Testis (tissue), 2 donors: ENCODE measurements at regions not wholly inside any gene's neighbourhood (a gene's known extent, or its start where the extent isn't known, plus 50 kb on each side); places are given as distances from the start of the nearest gene placed in this dataset.
A peak's percentile ranks its signal among the peaks of the same experiment; 100 is the strongest.
"Not testable (repeated sequence)": the region's sequence is repeated elsewhere in the genome, so short reads cannot be mapped to it uniquely, and the experiment has no call there.

Experiments
- DNase-seq: peaks from one replicate; pipeline ENCODE4 v3.0.0-alpha.2; 2019
- H3K27ac ChIP-seq, 2 donors: fragments of 200-600 bp; sonication (generic); one replicate each; pipeline ENCODE4 v1.5.1; 2019
- H3K27me3 ChIP-seq: fragments of 200-600 bp; sonication (generic); one replicate; pipeline ENCODE4 v1.5.1; 2019
- H3K36me3 ChIP-seq: fragments of 200-600 bp; sonication (generic); one replicate; pipeline ENCODE4 v1.5.1; 2017; ENCODE audit warnings: low read depth; ENCODE audit errors: missing control alignments
- H3K4me1 ChIP-seq: fragments of 200-600 bp; sonication (generic); one replicate; pipeline ENCODE4 v1.5.1; 2019
- H3K4me3 ChIP-seq, 2 donors: fragments of 200-600 bp; sonication (generic); one replicate each; pipeline ENCODE4 v1.5.1; 2017 to 2019
- H3K9me3 ChIP-seq: fragments of 200-600 bp; sonication (generic); one replicate; pipeline ENCODE4 v1.5.1; 2017
- CTCF ChIP-seq, 3 experiments: fragments of 450-650 bp in 2 of 3; fragments of 200-600 bp in 1 of 3; sonication (generic) in 1 of 3; IDR thresholded peaks; one replicate each; pipeline ENCODE4 v1.5.1; 2016 to 2019; ENCODE audit warnings: antibody characterized with exemption in 3 of 3, mild to moderate bottlenecking in 2 of 3, moderate library complexity in 1 of 3
- POLR2A ChIP-seq: fragments of 450-650 bp; IDR thresholded peaks from one replicate; pipeline ENCODE4 v1.6.1; 2017; ENCODE audit warnings: antibody characterized with exemption, mild to moderate bottlenecking, moderate library complexity
- WGBS, 2 donors: methylation state at CpG; one replicate each; pipeline ENCODE4 v1.1.5; 2018; 5-methylcytosine and 5-hydroxymethylcytosine counted together
- intact Hi-C: fragments of 100-400 bp; cut with DNase I; formaldehyde crosslinking; loops from one replicate; pipeline ENCODE4 v1.15.1; 2023; ENCODE audit warnings: low total_unique reads

DNA sequence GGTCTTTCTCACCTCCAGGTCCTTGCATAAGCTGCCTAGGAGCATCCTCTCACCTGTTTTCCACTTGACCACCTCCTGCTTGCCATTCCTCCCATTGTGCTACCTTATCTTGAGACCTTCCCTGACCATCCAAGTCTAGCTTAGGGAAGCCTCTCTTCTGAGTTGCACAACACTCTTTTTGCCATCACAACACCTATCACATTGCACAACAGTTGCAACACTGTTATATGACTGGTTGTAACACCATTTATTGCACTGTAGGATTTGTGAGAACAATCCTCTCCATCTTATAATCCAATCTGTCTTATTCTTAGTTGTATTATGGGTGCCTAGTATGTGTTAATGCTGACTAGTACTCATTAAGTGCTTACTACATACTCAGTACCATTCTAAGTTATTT, 488.7 kb downstream of the OMA1 start:
- Histone ChIP-seq H3K27ac (no peak overlapping the region), H3K4me3 (no peak overlapping the region), H3K9me3 (no peaks in the 10 kb centered on the region), H3K36me3 (no peaks in the 10 kb centered on the region), H3K4me1 (no peaks in the 10 kb centered on the region), H3K27me3 (no peaks in the 10 kb centered on the region)
- no peak for DNase-seq
- TF ChIP-seq CTCF (IDR thresholded peaks at IDR 0.05) = no peak
- TF ChIP-seq POLR2A = no peak
- intact Hi-C loops = no loop called here

- DNase-seq, H3K4me3 ChIP-seq, intact Hi-C loops, H3K27ac ChIP-seq, H3K9me3 ChIP-seq, H3K4me1 ChIP-seq, H3K36me3 ChIP-seq, H3K27me3 ChIP-seq: not testable (repeated sequence)
- 86 to 88% methylated on average over 2 of the region's 2 CpGs for WGBS, 2 donors
Observed at GRCh38 chr1:58051187-58051586, 495.3 kb downstream of the OMA1 start.

- Histone ChIP-seq H3K4me3 (no peak overlapping the region), H3K27ac (no peak overlapping the region), H3K9me3 (no peaks in the 10 kb centered on the region), H3K36me3 (no peaks in the 10 kb centered on the region), H3K27me3 (no peaks in the 10 kb centered on the region), H3K4me1 (no peaks in the 10 kb centered on the region)
- intact Hi-C loops = no loop called here
- 72 to 74% methylated on average over 5 of the region's 5 CpGs for WGBS, 2 donors
- TF ChIP-seq POLR2A = no peak
- TF ChIP-seq CTCF (IDR thresholded peaks at IDR 0.05) = peak; percentile 28 to 76 (median 50)
- peak; percentile 49 for DNase-seq
Observed at GRCh38 chr1:58047265-58047858, 499.2 kb downstream of the OMA1 start.

DNA sequence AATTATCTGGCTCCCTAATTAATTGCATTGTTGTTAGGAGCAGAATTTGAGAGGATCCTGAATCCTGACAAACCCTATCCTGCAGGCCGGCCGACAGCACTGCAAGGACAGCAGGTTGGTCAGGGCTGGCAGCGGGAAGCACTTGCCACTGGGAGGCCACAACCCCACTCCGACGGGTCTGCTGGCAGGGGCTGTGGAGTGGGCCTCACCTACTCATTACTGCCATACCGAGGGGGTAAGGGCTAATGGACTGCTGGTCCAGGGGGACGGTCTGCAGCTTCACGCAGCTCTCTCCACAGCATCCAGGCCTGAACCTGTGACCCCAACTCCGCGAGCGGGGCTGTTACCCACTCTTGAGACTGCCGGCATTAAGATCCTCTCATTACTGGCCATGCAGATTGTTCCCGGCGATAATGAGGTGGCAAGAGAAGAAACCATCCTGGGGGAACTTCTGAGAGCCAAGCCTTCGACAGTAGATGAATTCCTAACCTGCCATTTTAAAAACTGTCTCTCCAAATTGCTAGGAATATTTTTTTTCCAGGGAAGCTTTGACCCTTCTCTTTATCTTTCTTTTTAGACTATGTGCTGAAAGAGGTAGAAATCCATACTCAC, 501.3 kb downstream of the OMA1 start:
- no peaks in the 10 kb centered on the region for H3K36me3 ChIP-seq
- TF ChIP-seq CTCF (IDR thresholded peaks at IDR 0.05) (no peak), POLR2A (no peak)
- no peak overlapping the region for H3K4me3 ChIP-seq
- no peak overlapping the region for H3K27ac ChIP-seq
- no peaks in the 10 kb centered on the region for H3K9me3 ChIP-seq
- intact Hi-C loops = no loop called here
- no peaks in the 10 kb centered on the region for H3K27me3 ChIP-seq
- no peak for DNase-seq
- 90 to 97% methylated on average over 14 to 15 of the region's 15 CpGs for WGBS, 2 donors
- no peaks in the 10 kb centered on the region for H3K4me1 ChIP-seq

DNA sequence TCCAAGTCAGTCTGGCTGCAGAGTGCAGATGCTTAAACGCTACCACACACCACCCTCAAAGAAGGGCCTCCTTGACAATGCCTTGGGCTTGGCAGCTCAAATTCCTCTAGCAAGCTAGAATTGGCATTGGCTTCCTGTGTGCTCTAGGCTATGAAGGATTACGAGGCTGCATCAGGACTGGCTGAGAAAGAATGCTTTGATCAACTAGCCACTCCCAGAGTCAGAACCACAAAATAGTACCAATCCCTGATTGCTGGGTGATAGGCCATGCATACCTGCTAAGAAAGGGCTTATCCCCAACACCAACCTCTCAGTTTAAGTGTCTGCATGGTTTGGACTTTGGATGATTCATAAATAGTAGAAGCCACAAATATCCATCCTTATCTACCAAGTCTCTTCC, 504.9 kb downstream of the OMA1 start:
- Histone ChIP-seq H3K9me3 (no peaks in the 10 kb centered on the region), H3K36me3 (no peaks in the 10 kb centered on the region), H3K4me1 (no peaks in the 10 kb centered on the region), H3K4me3 (no peak overlapping the region), H3K27me3 (no peaks in the 10 kb centered on the region), H3K27ac (no peak overlapping the region)
- WGBS, 2 donors = 89 to 93% methylated on average over 2 of the region's 2 CpGs
- DNase-seq = no peak
- intact Hi-C loops = no loop called here
- TF ChIP-seq CTCF (IDR thresholded peaks at IDR 0.05) = no peak
- no peak for TF ChIP-seq POLR2A
